Erythroblast (primary cell): ENCODE measurements at regions not wholly inside any gene's neighbourhood (a gene's known extent, or its start where the extent isn't known, plus 50 kb on each side); places are given as distances from the start of the nearest gene placed in this dataset.
A peak's percentile ranks its signal among the peaks of the same experiment; 100 is the strongest.

Source experiments
- DNase-seq, 2 experiments: peaks; one replicate each; lab custom pipeline; 2025; lab: John Stamatoyannopoulos, UW
- GATA1 ChIP-seq: IDR thresholded peaks from 2 replicates; pipeline ENCODE4 v1.6.1; 2011; ENCODE audit warnings: low read depth, mild to moderate bottlenecking, control low read depth, low read length, moderate library complexity
- POLR2A ChIP-seq: IDR thresholded peaks from 2 replicates; pipeline ENCODE4 v1.6.1; 2011; ENCODE audit warnings: mild to moderate bottlenecking, low read length

GRCh38 chr3:81291586-81291985 lies 469.9 kb downstream of the GBE1 start:
- no peak for DNase-seq
- TF ChIP-seq POLR2A (no peak), GATA1 (no peak)

GRCh38 chr3:81289676-81290075 lies 471.8 kb downstream of the GBE1 start:
- no peak for DNase-seq
- TF ChIP-seq GATA1: no peak
- no peak for TF ChIP-seq POLR2A

- TF ChIP-seq GATA1 (no peak), POLR2A (no peak)
- DNase-seq: no peak
Observed at GRCh38 chr3:81279481-81280379, 481.7 kb downstream of the GBE1 start.

- DNase-seq: no peak
Observed at GRCh38 chr3:81277853-81278252, 483.6 kb downstream of the GBE1 start.

GRCh38 chr3:81274671-81275070 lies 486.8 kb downstream of the GBE1 start:
- DNase-seq: no peak
- TF ChIP-seq POLR2A: no peak
- no peak for TF ChIP-seq GATA1

More at GRCh38 chr3:81277853-81278252, 483.6 kb downstream of the GBE1 start:
- no peak for TF ChIP-seq GATA1
- TF ChIP-seq POLR2A: no peak

GRCh38 chr3:81270603-81271379 lies 490.7 kb downstream of the GBE1 start:
- no peak for TF ChIP-seq POLR2A
- TF ChIP-seq GATA1: no peak
- no peak for DNase-seq

GRCh38 chr3:81268526-81268925 lies 492.9 kb downstream of the GBE1 start:
- TF ChIP-seq POLR2A (no peak), GATA1 (no peak)
- no peak for DNase-seq

GRCh38 chr3:81261996-81262395 lies 499.4 kb downstream of the GBE1 start:
- no peak for DNase-seq
- TF ChIP-seq GATA1 (no peak), POLR2A (no peak)

GRCh38 chr3:81255463-81255862 lies 506.0 kb downstream of the GBE1 start:
- TF ChIP-seq POLR2A (no peak), GATA1 (no peak)

GRCh38 chr3:81251096-81251495 lies 510.3 kb downstream of the GBE1 start:
- DNase-seq: no peak
- no peak for TF ChIP-seq GATA1
- TF ChIP-seq POLR2A: no peak

More at GRCh38 chr3:81255463-81255862, 506.0 kb downstream of the GBE1 start:
- peak in 1 of 2 experiments; percentile 1 for DNase-seq

- TF ChIP-seq GATA1: no peak
- no peak for TF ChIP-seq POLR2A
- DNase-seq: no peak
Observed at GRCh38 chr3:81249540-81250029, 511.9 kb downstream of the GBE1 start.

GRCh38 chr3:81245501-81245900 lies 515.9 kb downstream of the GBE1 start:
- DNase-seq: no peak
- TF ChIP-seq POLR2A (no peak), GATA1 (no peak)

GRCh38 chr3:81245043-81245442 lies 516.4 kb downstream of the GBE1 start:
- no peak for DNase-seq
- TF ChIP-seq GATA1: no peak
- TF ChIP-seq POLR2A: no peak

- TF ChIP-seq POLR2A (no peak), GATA1 (no peak)
- no peak for DNase-seq
Observed at GRCh38 chr3:81244231-81244630, 517.2 kb downstream of the GBE1 start.
